H9 (cell line): ENCODE measurements at regions not wholly inside any gene's neighbourhood (a gene's known extent, or its start where the extent isn't known, plus 50 kb on each side); places are given as distances from the start of the nearest gene placed in this dataset.
"Not testable (repeated sequence)": the region's sequence is repeated elsewhere in the genome, so short reads cannot be mapped to it uniquely, and the experiment has no call there.

Experiments used
- DNase-seq: peaks from one replicate; pipeline ENCODE4 v3.0.0-alpha.2; 2017
- H2AFZ ChIP-seq: one replicate; pipeline ENCODE4 v1.6.1; 2013; ENCODE audit warnings: mild to moderate bottlenecking, low read length, control low read depth, moderate library complexity
- H2AK5ac ChIP-seq: 2 replicates; pipeline ENCODE4 v1.6.1; 2013; ENCODE audit warnings: low read length, control low read depth, mixed read lengths; ENCODE audit not compliant: insufficient read length
- H2BK120ac ChIP-seq: one replicate; pipeline ENCODE4 v1.6.1; 2013; ENCODE audit warnings: low read depth, mild to moderate bottlenecking, low read length, control low read depth, inconsistent platforms; ENCODE audit not compliant: poor library complexity, severe bottlenecking
- H2BK12ac ChIP-seq: 2 replicates; pipeline ENCODE4 v1.6.1; 2013; ENCODE audit warnings: low read length, control low read depth, mixed read lengths, low read depth; ENCODE audit not compliant: insufficient read length
- H2BK15ac ChIP-seq: 2 replicates; pipeline ENCODE4 v1.6.1; 2013; ENCODE audit warnings: low read depth, low read length, control low read depth
- H2BK20ac ChIP-seq: one replicate; pipeline ENCODE4 v1.6.1; 2013; ENCODE audit warnings: low read depth, mild to moderate bottlenecking, low read length, control low read depth, inconsistent platforms; ENCODE audit not compliant: poor library complexity, severe bottlenecking
- H2BK5ac ChIP-seq: 2 replicates; pipeline ENCODE4 v1.6.1; 2013; ENCODE audit warnings: low read length, control low read depth, mixed read lengths; ENCODE audit not compliant: insufficient read length
- H3K14ac ChIP-seq: 2 replicates; pipeline ENCODE4 v1.6.1; 2013; ENCODE audit warnings: low read length, control low read depth; ENCODE audit not compliant: insufficient read depth
- H3K18ac ChIP-seq: 2 replicates; pipeline ENCODE4 v1.6.1; 2013; ENCODE audit warnings: low read depth, mild to moderate bottlenecking, mixed read lengths, low read length, control low read depth; ENCODE audit not compliant: insufficient read length
- H3K23ac ChIP-seq: 2 replicates; pipeline ENCODE4 v1.6.1; 2013; ENCODE audit warnings: low read length, control low read depth, mixed read lengths, low read depth; ENCODE audit not compliant: insufficient read length
- H3K23me2 ChIP-seq: 2 replicates; pipeline ENCODE4 v1.6.1; 2013; ENCODE audit warnings: low read depth, mild to moderate bottlenecking, mixed read lengths, low read length, control low read depth; ENCODE audit not compliant: insufficient read length, poor library complexity, severe bottlenecking
- H3K27ac ChIP-seq: 2 replicates; pipeline ENCODE4 v1.5.1; 2013; ENCODE audit warnings: low read length, control low read depth, mixed read lengths, low read depth; ENCODE audit not compliant: insufficient read length
- H3K27me3 ChIP-seq: 2 replicates; pipeline ENCODE4 v1.6.1; 2013; ENCODE audit warnings: low read length, control low read depth, inconsistent platforms; ENCODE audit not compliant: insufficient read depth
- H3K4ac ChIP-seq: 2 replicates; pipeline ENCODE4 v1.6.1; 2013; ENCODE audit warnings: low read depth, mild to moderate bottlenecking, control low read depth, inconsistent platforms, low read length, moderate library complexity
- H3K4me1 ChIP-seq: 2 replicates; pipeline ENCODE4 v1.6.1; 2013; ENCODE audit warnings: low read length, control low read depth, inconsistent platforms; ENCODE audit not compliant: insufficient read depth
- H3K4me2 ChIP-seq: 2 replicates; pipeline ENCODE4 v1.6.1; 2013; ENCODE audit warnings: low read length, control low read depth, mixed read lengths; ENCODE audit not compliant: insufficient read length, insufficient read depth
- H3K56ac ChIP-seq: 2 replicates; pipeline ENCODE4 v1.6.1; 2013; ENCODE audit warnings: low read depth, mild to moderate bottlenecking, mixed read lengths, low read length, control low read depth; ENCODE audit not compliant: insufficient read length
- H3K79me1 ChIP-seq: 2 replicates; pipeline ENCODE4 v1.6.1; 2013; ENCODE audit warnings: low read depth, mild to moderate bottlenecking, moderate library complexity, low read length, control low read depth, inconsistent platforms; ENCODE audit not compliant: insufficient read depth, poor library complexity, severe bottlenecking
- H3K79me2 ChIP-seq: 2 replicates; pipeline ENCODE4 v1.6.1; 2013; ENCODE audit warnings: low read length, control low read depth, inconsistent platforms; ENCODE audit not compliant: insufficient read depth
- H3K9ac ChIP-seq: 2 replicates; pipeline ENCODE4 v1.6.1; 2013; ENCODE audit warnings: low read length, control low read depth, mixed read lengths; ENCODE audit not compliant: insufficient read length; ENCODE audit errors: extremely low read depth
- H3K9me3 ChIP-seq: one replicate; pipeline ENCODE4 v1.6.1; 2013; ENCODE audit warnings: low read depth, low read length, inconsistent platforms; ENCODE audit not compliant: control insufficient read depth
- H3T11ph ChIP-seq: one replicate; pipeline ENCODE4 v1.6.1; 2013; ENCODE audit warnings: mild to moderate bottlenecking, low read length, control low read depth, inconsistent platforms
- H4K20me1 ChIP-seq: one replicate; pipeline ENCODE4 v1.6.1; 2013; ENCODE audit not compliant: control insufficient read depth, insufficient read length, insufficient read depth
- H4K5ac ChIP-seq: 2 replicates; pipeline ENCODE4 v1.6.1; 2013; ENCODE audit warnings: low read depth, mild to moderate bottlenecking, mixed read lengths, low read length, control low read depth; ENCODE audit not compliant: insufficient read length
- H4K8ac ChIP-seq: replicated peaks from 2 replicates; pipeline ENCODE4 v1.6.1; 2013; ENCODE audit warnings: low read length, control low read depth, mixed read lengths, low read depth; ENCODE audit not compliant: insufficient read length
- H4K91ac ChIP-seq: 2 replicates; pipeline ENCODE4 v1.6.1; 2013; ENCODE audit warnings: low read depth, mild to moderate bottlenecking, moderate library complexity, mixed read lengths, low read length, control low read depth; ENCODE audit not compliant: insufficient read length
- H3K27ac Mint-ChIP-seq, 3 experiments: 2 replicates in 2 of 3; 3 replicates in 1 of 3; pipeline ENCODE4 v1.8.0; 2020 to 2021; ENCODE audit warnings: mixed read lengths in 3 of 3, mild to moderate bottlenecking in 1 of 3, moderate library complexity in 1 of 3
- H3K27me3 Mint-ChIP-seq: 2 replicates; pipeline ENCODE4 v1.8.0; 2021; ENCODE audit warnings: low read depth, mild to moderate bottlenecking, moderate library complexity, mixed read lengths
- H3K36me3 Mint-ChIP-seq, 3 experiments: 2 replicates in 2 of 3; 3 replicates in 1 of 3; pipeline ENCODE4 v1.8.0; 2020 to 2021; ENCODE audit warnings: low read depth in 3 of 3, mixed read lengths in 3 of 3; ENCODE audit not compliant: insufficient read depth in 1 of 3
- H3K4me1 Mint-ChIP-seq, 2 experiments: 2 replicates each; pipeline ENCODE4 v1.8.0; 2020; ENCODE audit warnings: mixed read lengths in 2 of 2
- H3K4me3 Mint-ChIP-seq, 2 experiments: 2 replicates in 1 of 2; 3 replicates in 1 of 2; pipeline ENCODE4 v1.8.0; 2020 to 2021; ENCODE audit warnings: mild to moderate bottlenecking in 2 of 2, mixed read lengths in 2 of 2, moderate library complexity in 1 of 2
- H3K9me3 Mint-ChIP-seq, 2 experiments: 2 replicates in 1 of 2; 3 replicates in 1 of 2; pipeline ENCODE4 v1.8.0; 2020; ENCODE audit warnings: mild to moderate bottlenecking in 2 of 2, mixed read lengths in 2 of 2, moderate library complexity in 1 of 2
- CTCF ChIP-seq: fragments of 200-600 bp; sonication (generic); conservative IDR thresholded peaks from 3 replicates; pipeline ENCODE4 v1.8.0; 2021; ENCODE audit warnings: antibody characterized with exemption, mild to moderate bottlenecking
- WGBS: extraction: QIAGEN DNeasy Blood & Tissue Kit; methylation state at CpG from one replicate; pipeline ENCODE4 v1.1.7; 2013; ENCODE audit warnings: missing lambda C conversion rate, low lambda C conversion rate, mixed read lengths; ENCODE audit not compliant: insufficient read length; ENCODE audit errors: extremely low coverage; 5-methylcytosine and 5-hydroxymethylcytosine counted together

- Mint-ChIP-seq H3K27me3 (peaks cover 1% of the 10 kb centered on the region; the same call in 1 of the 2 replicates), H3K36me3 (no peaks in the 10 kb centered on the region), H3K9me3 (no peaks in the 10 kb centered on the region; a peak in 1 of 5 replicates), H3K27ac (no peak overlapping the region), H3K4me3 (no peak overlapping the region), H3K4me1 (peaks cover 3 to 6% of the 10 kb centered on the region in 2 experiments; a peak in 2 of 4 replicates)
- Histone ChIP-seq H3K79me2 (no peaks in the 10 kb centered on the region), H3K27ac (no peak overlapping the region), H3K4ac (no peak overlapping the region), H3K56ac (no peak overlapping the region), H3K18ac (no peak overlapping the region), H2BK120ac (no peak overlapping the region), H3K23ac (no peak overlapping the region), H3K4me2 (no peak overlapping the region), H3T11ph (no peak overlapping the region), H2AFZ (no peak overlapping the region), H4K8ac (no peak overlapping the region), H4K5ac (no peak overlapping the region), H3K23me2 (no peaks in the 10 kb centered on the region), H3K27me3 (no peaks in the 10 kb centered on the region), H4K20me1 (no peaks in the 10 kb centered on the region), H2AK5ac (no peak overlapping the region), H3K14ac (no peak overlapping the region), H3K9me3 (no peaks in the 10 kb centered on the region), H2BK15ac (no peak overlapping the region), H2BK20ac (no peak overlapping the region), H2BK5ac (no peak overlapping the region), H3K9ac (no peak overlapping the region), H2BK12ac (no peak overlapping the region), H4K91ac (no peak overlapping the region), H3K4me1 (no peaks in the 10 kb centered on the region), H3K79me1 (no peaks in the 10 kb centered on the region)
- no peak for DNase-seq
- TF ChIP-seq CTCF, result no peak
- no CpG with 5 or more reads among the region's 3 CpGs for WGBS
These were observed 201.4 kb downstream of the ALDH8A1 start for GRCh38 chr6:134748484-134748883.

GRCh38 chr6:134747197-134747596 is 202.7 kb downstream of the ALDH8A1 start:
- not testable (repeated sequence) for H3K79me1 ChIP-seq, H3K18ac ChIP-seq, H3K27ac Mint-ChIP-seq, H3K4me1 Mint-ChIP-seq, H3K4me1 ChIP-seq, DNase-seq, H3K27me3 Mint-ChIP-seq, H3K9me3 Mint-ChIP-seq, H2BK20ac ChIP-seq, H3K4me3 Mint-ChIP-seq, H3K23ac ChIP-seq, H3K36me3 Mint-ChIP-seq, H3K4me2 ChIP-seq, H3K9ac ChIP-seq, H3K27me3 ChIP-seq, H2BK15ac ChIP-seq, H4K20me1 ChIP-seq, H2BK5ac ChIP-seq, H3K9me3 ChIP-seq, H2AK5ac ChIP-seq, H4K5ac ChIP-seq, H2AFZ ChIP-seq, H3K27ac ChIP-seq, H4K8ac ChIP-seq, H3K23me2 ChIP-seq, H3K14ac ChIP-seq, H4K91ac ChIP-seq, H2BK12ac ChIP-seq, H3T11ph ChIP-seq, H3K4ac ChIP-seq, H3K56ac ChIP-seq, H2BK120ac ChIP-seq, H3K79me2 ChIP-seq
- WGBS, result no CpG with 5 or more reads among the region's 2 CpGs
